ENCODE measurements at regions not wholly inside any gene's neighbourhood (a gene's known extent, or its start where the extent isn't known, plus 50 kb on each side); places are given as distances from the start of the nearest gene placed in this dataset.
A peak's percentile ranks its signal among the peaks of the same experiment; 100 is the strongest.
"Not testable (repeated sequence)": the region's sequence is repeated elsewhere in the genome, so short reads cannot be mapped to it uniquely, and the experiment has no call there.

DNA sequence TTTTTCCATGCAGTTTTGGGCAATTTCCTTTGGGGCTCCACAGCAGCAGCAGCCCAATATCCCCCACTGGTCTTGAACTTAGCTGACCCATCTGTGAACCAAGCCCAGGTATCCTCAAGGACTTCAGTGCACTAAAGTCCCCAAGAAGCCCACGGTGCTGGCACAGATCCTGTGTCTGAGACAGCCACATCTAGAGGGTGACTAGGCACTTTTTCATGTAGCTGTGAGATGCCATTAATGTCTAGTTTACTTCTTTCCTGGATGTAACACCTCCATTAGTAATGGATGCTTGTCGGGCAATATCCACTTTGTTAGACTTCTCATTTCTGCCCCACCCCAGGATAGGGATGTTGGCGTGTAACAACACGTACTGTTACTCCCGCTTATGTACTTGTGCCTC lies 117.9 kb downstream of the GPCPD1 start:
- no peak overlapping the region for H3K4me3 ChIP-seq (ENCODE audit: insufficient read depth, low read depth, low read length)
- H3K27me3 ChIP-seq (ENCODE audit: control insufficient read depth, insufficient read depth, low read length), result no peaks in the 10 kb centered on the region
- no peak for DNase-seq
- no peaks in the 10 kb centered on the region for H3K36me3 ChIP-seq (replicated peaks; ENCODE audit: control insufficient read depth, insufficient read depth, low read length)

DNA sequence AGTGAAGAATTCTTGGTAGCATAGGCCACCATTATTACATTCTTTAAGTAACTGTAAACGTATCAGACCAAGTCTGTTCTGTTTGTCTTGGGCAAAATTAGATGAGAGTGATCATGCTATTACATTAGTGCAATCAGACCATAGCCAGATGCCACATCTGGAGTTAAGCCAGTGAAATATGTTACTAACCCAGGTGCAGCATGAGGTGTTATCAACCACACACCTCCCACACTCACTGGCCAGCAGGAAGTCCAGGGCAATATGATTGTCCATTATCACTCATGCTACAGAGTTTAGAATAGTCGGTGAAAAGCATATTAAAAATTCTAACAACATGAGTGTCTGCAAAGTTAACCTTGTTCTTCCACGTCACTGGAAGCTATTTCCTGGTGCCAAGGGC lies 119.4 kb downstream of the GPCPD1 start:
- H3K36me3 ChIP-seq (replicated peaks; ENCODE audit: control insufficient read depth, insufficient read depth, low read length), result no peaks in the 10 kb centered on the region
- H3K4me3 ChIP-seq (ENCODE audit: insufficient read depth, low read depth, low read length), result no peak overlapping the region
- H3K27me3 ChIP-seq (ENCODE audit: control insufficient read depth, insufficient read depth, low read length), result no peaks in the 10 kb centered on the region
- DNase-seq, result no peak

GRCh38 chr20:5489601-5490000 lies 121.2 kb downstream of the GPCPD1 start:
- Histone ChIP-seq H3K36me3 (replicated peaks; ENCODE audit: control insufficient read depth, insufficient read depth, low read length) (no peaks in the 10 kb centered on the region), H3K4me3 (ENCODE audit: insufficient read depth, low read depth, low read length) (no peak overlapping the region), H3K27me3 (ENCODE audit: control insufficient read depth, insufficient read depth, low read length) (no peaks in the 10 kb centered on the region; the same call in 1 of the 2 replicates)
- no peak for DNase-seq

- Histone ChIP-seq H3K27me3 (ENCODE audit: control insufficient read depth, insufficient read depth, low read length) (no peaks in the 10 kb centered on the region; the same call in 1 of the 2 replicates), H3K36me3 (replicated peaks; ENCODE audit: control insufficient read depth, insufficient read depth, low read length) (no peaks in the 10 kb centered on the region), H3K4me3 (ENCODE audit: insufficient read depth, low read depth, low read length) (no peak overlapping the region)
- DNase-seq, result no peak
These were observed 122.0 kb downstream of the GPCPD1 start for GRCh38 chr20:5488823-5489222.

GRCh38 chr20:5486377-5487054 lies 124.3 kb downstream of the GPCPD1 start:
- H3K36me3 ChIP-seq (replicated peaks; ENCODE audit: control insufficient read depth, insufficient read depth, low read length), result no peaks in the 10 kb centered on the region
- no peaks in the 10 kb centered on the region; the same call in 1 of the 2 replicates for H3K27me3 ChIP-seq (ENCODE audit: control insufficient read depth, insufficient read depth, low read length)
- H3K4me3 ChIP-seq (ENCODE audit: insufficient read depth, low read depth, low read length), result no peak overlapping the region
- no peak for DNase-seq

DNA sequence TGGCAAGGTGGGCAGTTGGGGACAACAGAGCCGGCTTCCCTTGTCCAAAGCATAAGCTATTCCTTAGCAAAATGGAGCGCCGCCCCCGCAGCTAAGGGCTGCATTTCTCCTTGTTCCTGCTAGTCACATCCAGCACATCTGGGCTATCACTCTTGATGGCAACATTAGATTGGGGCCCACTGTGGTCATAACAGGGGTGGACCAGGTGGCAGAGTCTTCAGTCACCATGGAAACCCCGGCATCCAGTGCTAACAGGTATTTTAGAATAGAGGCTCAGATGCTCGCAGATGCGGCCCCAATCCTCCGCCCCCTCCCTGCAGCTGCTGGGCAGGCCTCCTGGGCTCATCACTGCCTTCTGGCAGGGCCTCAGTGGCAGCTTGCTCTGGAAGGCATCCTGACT lies 125.9 kb downstream of the GPCPD1 start:
- DNase-seq, result no peak
- Histone ChIP-seq H3K4me3 (ENCODE audit: insufficient read depth, low read depth, low read length) (no peak overlapping the region), H3K36me3 (replicated peaks; ENCODE audit: control insufficient read depth, insufficient read depth, low read length) (no peaks in the 10 kb centered on the region), H3K27me3 (ENCODE audit: control insufficient read depth, insufficient read depth, low read length) (no peaks in the 10 kb centered on the region; the same call in 1 of the 2 replicates)

GRCh38 chr20:5484346-5484745 lies 126.5 kb downstream of the GPCPD1 start:
- Histone ChIP-seq H3K27me3 (ENCODE audit: control insufficient read depth, insufficient read depth, low read length) (no peaks in the 10 kb centered on the region; the same call in 1 of the 2 replicates), H3K36me3 (replicated peaks; ENCODE audit: control insufficient read depth, insufficient read depth, low read length) (no peaks in the 10 kb centered on the region), H3K4me3 (ENCODE audit: insufficient read depth, low read depth, low read length) (no peak overlapping the region)
- no peak for DNase-seq

DNA sequence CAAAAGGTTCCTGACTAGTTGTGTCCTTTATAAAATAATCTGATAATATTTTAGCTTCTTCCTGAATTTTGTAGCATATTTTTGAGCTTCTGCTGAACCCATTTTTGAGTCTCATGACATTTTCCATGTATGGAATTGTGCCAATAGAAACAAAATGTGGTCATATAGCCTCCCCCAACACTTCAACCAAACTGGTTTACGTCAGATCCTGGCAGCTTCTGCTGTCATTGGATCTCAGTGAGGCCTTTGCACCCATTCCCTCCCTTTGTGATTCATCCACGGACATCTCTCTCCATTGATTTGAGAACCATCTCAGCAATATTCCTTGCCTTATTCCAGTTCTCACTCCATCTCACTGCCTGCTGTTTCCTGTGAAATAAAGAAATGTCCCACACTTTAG lies 128.0 kb downstream of the GPCPD1 start:
- no peak for DNase-seq
- Histone ChIP-seq H3K36me3 (replicated peaks; ENCODE audit: control insufficient read depth, insufficient read depth, low read length) (no peaks in the 10 kb centered on the region), H3K27me3 (ENCODE audit: control insufficient read depth, insufficient read depth, low read length) (no peaks in the 10 kb centered on the region; the same call in 1 of the 2 replicates), H3K4me3 (ENCODE audit: insufficient read depth, low read depth, low read length) (no peak overlapping the region)

DNA sequence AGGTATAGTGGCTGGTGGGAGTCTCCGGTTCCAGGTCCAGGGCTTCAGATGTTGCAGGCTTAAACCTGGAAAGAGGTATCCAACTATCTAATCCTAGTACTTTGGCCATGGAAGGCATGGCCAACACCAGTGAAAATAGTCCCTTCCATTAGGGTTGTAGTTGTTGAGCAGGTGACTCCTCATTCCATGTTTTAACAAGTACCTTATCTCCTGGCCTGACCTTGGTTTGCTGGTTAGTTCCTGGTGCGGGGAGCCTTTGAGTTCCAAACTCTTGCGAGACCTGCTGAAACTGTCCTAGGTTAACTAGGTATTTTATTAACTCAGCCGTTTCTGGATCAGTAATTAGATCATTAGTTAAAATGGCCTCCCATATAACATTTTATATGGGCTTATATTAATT lies 128.9 kb downstream of the GPCPD1 start:
- Histone ChIP-seq H3K27me3 (ENCODE audit: control insufficient read depth, insufficient read depth, low read length) (no peaks in the 10 kb centered on the region; the same call in 1 of the 2 replicates), H3K36me3 (replicated peaks; ENCODE audit: control insufficient read depth, insufficient read depth, low read length) (no peaks in the 10 kb centered on the region), H3K4me3 (ENCODE audit: insufficient read depth, low read depth, low read length) (no peak overlapping the region)
- no peak for DNase-seq

DNA sequence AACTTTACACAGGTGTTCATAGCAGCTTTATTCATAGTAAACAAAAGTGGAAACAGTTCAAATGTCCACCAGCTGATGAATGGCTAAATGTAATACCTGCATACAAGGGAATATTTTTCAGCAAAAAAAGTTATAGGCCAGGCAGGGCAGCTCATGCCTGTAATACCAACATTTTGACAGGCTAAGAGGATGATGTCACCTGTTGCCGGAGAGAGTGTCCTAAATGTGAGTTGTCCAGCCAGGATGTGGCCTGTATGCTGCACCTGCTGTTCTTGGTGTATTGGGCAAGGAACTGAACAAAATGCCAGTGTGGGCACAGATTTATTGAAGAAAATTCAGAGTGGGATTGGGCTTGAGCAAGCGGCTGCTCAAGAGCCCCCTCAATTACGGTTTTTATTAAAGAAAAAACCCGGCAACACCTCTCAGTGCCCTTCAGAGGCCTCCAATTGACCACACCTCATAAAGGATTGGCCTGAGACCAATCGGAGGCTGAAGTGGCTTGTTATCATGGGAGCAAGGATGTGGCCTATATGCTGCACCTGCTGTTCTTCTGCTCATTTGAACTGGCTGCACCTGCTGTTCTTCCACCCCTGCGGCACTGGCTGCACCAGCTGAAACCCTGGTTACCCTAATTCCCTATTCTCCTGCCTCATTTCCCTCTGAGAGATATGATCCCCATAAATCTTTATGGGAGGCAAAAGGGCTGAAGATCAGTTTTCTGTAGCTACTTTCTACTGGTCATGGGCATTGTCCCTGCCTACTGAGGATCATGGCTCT lies 129.8 kb downstream of the GPCPD1 start:
- Histone ChIP-seq H3K4me3 (ENCODE audit: insufficient read depth, low read depth, low read length) (no peak overlapping the region), H3K36me3 (replicated peaks; ENCODE audit: control insufficient read depth, insufficient read depth, low read length) (no peaks in the 10 kb centered on the region), H3K27me3 (ENCODE audit: control insufficient read depth, insufficient read depth, low read length) (no peaks in the 10 kb centered on the region; the same call in 1 of the 2 replicates)
- DNase-seq, result no peak

DNA sequence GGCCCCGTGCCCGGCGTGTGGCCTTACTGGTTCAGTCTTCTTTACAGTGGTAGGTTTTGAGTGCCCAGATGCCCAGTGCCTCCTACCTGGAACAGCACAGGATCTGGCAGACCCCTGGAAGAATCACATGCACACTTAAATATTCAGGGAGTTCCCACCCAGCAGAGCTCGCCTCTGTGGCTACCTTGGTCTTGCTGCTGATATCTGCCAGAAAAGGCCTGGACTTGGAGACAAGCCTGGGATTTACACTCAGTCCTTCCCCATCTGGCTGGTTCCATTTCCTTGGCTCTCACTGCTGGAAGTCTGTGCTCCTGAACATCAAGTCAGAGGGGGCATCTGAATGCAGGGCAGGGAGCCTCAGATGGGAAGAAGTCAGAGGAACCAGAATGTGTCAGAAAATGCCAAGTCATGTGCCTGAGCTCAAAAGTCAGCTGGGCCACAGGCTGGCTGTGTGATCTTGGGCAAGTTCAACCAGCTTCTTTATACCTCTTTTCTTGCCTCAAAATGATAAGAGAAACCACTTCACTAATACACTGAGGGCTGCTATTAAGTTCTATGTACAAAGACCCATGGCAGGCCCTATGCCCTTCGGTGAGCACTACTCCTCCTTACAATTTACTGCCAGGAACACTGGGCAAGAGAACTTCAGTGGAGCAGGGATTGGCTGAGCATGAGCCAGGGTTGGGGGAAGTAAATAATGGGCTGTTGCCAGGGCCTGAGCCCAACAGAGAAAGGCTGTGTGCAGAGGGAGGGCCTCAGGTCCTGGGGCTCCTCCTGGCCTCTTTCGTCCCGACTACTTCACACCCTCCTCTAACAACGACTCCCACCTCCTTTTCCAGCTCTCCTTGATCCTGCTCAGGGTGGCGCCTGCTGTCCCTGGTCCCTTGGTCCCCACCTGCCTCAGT lies 135.9 kb downstream of the GPCPD1 start:
- DNase-seq, result no peak
- no peaks in the 10 kb centered on the region for H3K36me3 ChIP-seq (replicated peaks; ENCODE audit: control insufficient read depth, insufficient read depth, low read length)
- H3K27me3 ChIP-seq (ENCODE audit: control insufficient read depth, insufficient read depth, low read length), result no peaks in the 10 kb centered on the region
- H3K4me3 ChIP-seq (ENCODE audit: insufficient read depth, low read depth, low read length), result no peak overlapping the region

- not testable (repeated sequence) for DNase-seq; H3K36me3 ChIP-seq (replicated peaks; ENCODE audit: control insufficient read depth, insufficient read depth, low read length); H3K4me3 ChIP-seq (ENCODE audit: insufficient read depth, low read depth, low read length); H3K27me3 ChIP-seq (ENCODE audit: control insufficient read depth, insufficient read depth, low read length)
These were observed 138.9 kb downstream of the GPCPD1 start for GRCh38 chr20:5471866-5472265.

- DNase-seq, result peak; percentile 53
- H3K4me3 ChIP-seq (ENCODE audit: insufficient read depth, low read depth, low read length), result no peak overlapping the region
These were observed 139.4 kb downstream of the GPCPD1 start for GRCh38 chr20:5471368-5471767.

DNA sequence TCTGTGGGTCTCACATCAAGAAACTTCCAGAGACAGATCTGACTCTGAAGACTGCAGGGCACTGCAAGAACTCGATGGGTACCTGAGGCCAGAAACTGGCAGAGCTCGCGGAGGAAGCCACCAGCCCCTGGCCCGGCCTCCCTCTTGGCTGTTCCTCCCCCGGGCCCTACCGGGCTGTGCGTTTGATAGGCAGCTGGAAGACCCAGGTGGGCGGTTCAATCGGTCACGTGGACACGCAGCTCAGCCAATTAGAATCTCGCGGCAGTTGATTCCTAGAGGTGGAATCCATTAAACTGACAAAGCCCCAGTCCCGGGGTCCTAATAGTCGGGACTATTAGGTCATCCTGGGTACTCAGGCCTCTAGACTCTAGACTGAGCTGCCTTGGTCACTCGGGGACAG lies 139.9 kb downstream of the GPCPD1 start:
- H3K27me3 ChIP-seq (ENCODE audit: control insufficient read depth, insufficient read depth, low read length), result no peaks in the 10 kb centered on the region
- H3K36me3 ChIP-seq (replicated peaks; ENCODE audit: control insufficient read depth, insufficient read depth, low read length), result no peaks in the 10 kb centered on the region
- no peak overlapping the region for H3K4me3 ChIP-seq (ENCODE audit: insufficient read depth, low read depth, low read length)
- peak; percentile 42 for DNase-seq

More at GRCh38 chr20:5471368-5471767, 139.4 kb downstream of the GPCPD1 start:
- no peaks in the 10 kb centered on the region for H3K27me3 ChIP-seq (ENCODE audit: control insufficient read depth, insufficient read depth, low read length)
- no peaks in the 10 kb centered on the region for H3K36me3 ChIP-seq (replicated peaks; ENCODE audit: control insufficient read depth, insufficient read depth, low read length)

Measured in H7 (cell line).